Stimulated activated CD4-positive, alpha-beta T cell treated with anti-CD3 and anti-CD28 coated beads, TNF-alpha, amount 100 ng/mL, for 24 hours (primary cell): ENCODE measurements at regions not wholly inside any gene's neighbourhood (a gene's known extent, or its start where the extent isn't known, plus 50 kb on each side); places are given as distances from the start of the nearest gene placed in this dataset.
"Not testable (repeated sequence)": the region's sequence is repeated elsewhere in the genome, so short reads cannot be mapped to it uniquely, and the experiment has no call there.

Experiments
- DNase-seq, 3 experiments: peaks; one replicate each; pipeline ENCODE4 v3.0.0-alpha.2; 2020; ENCODE audit warnings: low read depth in 3 of 3

GRCh38 chr1:200496937-200497336 lies 87.1 kb upstream of the ZNF281 start:
- DNase-seq: no peak

- DNase-seq: no peak
These were observed 86.1 kb upstream of the ZNF281 start for GRCh38 chr1:200495901-200496300.

- no peak for DNase-seq
These were observed 83.5 kb upstream of the ZNF281 start for GRCh38 chr1:200493344-200493743.

- no peak for DNase-seq
These were observed 81.3 kb upstream of the ZNF281 start for GRCh38 chr1:200491103-200491502.

GRCh38 chr1:200490183-200490582 lies 80.3 kb upstream of the ZNF281 start:
- DNase-seq: no peak

GRCh38 chr1:200488375-200489165 lies 78.7 kb upstream of the ZNF281 start:
- peak; percentile 13 to 43 (median 24) for DNase-seq

- DNase-seq: no peak
These were observed 77.8 kb upstream of the ZNF281 start for GRCh38 chr1:200487650-200488049.

- no peak for DNase-seq
These were observed 76.8 kb upstream of the ZNF281 start for GRCh38 chr1:200486634-200487033.

GRCh38 chr1:200484438-200484946 lies 74.7 kb upstream of the ZNF281 start:
- not testable (repeated sequence) for DNase-seq

GRCh38 chr1:200483491-200484143 lies 73.8 kb upstream of the ZNF281 start:
- peak; percentile 25 to 65 (median 52) for DNase-seq

GRCh38 chr1:200480964-200481363 lies 71.1 kb upstream of the ZNF281 start:
- no peak for DNase-seq

- DNase-seq: no peak
These were observed 70.0 kb upstream of the ZNF281 start for GRCh38 chr1:200479816-200480215.

GRCh38 chr1:200478945-200479558 lies 69.2 kb upstream of the ZNF281 start:
- no peak for DNase-seq

GRCh38 chr1:200478239-200478623 lies 68.4 kb upstream of the ZNF281 start:
- no peak for DNase-seq

GRCh38 chr1:200474633-200475032 lies 64.8 kb upstream of the ZNF281 start:
- no peak for DNase-seq

- peak in 2 of 3 experiments; percentile 5 to 22 for DNase-seq
These were observed 64.0 kb upstream of the ZNF281 start for GRCh38 chr1:200473698-200474371.

GRCh38 chr1:200471739-200472138 lies 61.9 kb upstream of the ZNF281 start:
- no peak for DNase-seq

- no peak for DNase-seq
These were observed 58.6 kb upstream of the ZNF281 start for GRCh38 chr1:200468264-200469001.

- DNase-seq: no peak
These were observed 55.1 kb upstream of the ZNF281 start for GRCh38 chr1:200464784-200465400.
